SK-N-SH (cell line): ENCODE measurements at regions not wholly inside any gene's neighbourhood (a gene's known extent, or its start where the extent isn't known, plus 50 kb on each side); places are given as distances from the start of the nearest gene placed in this dataset.
"Not testable (repeated sequence)": the region's sequence is repeated elsewhere in the genome, so short reads cannot be mapped to it uniquely, and the experiment has no call there.

Experiments
- CTCF ChIA-PET: fragments of 300-600, 350-600 bp; formaldehyde crosslinking; extraction: SDS; loops from one replicate; lab custom pipeline; 2021; lab: Yijun Ruan, JAX
- POLR2A ChIA-PET: fragments of 350-600 bp; sonication (Branson Sonifier 250); formaldehyde crosslinking; extraction: SDS; loops from one replicate; lab custom pipeline; 2020; ENCODE audit warnings: antibody characterized with exemption, inconsistent platforms; lab: Yijun Ruan, JAX
- DNase-seq: peaks from one replicate; pipeline ENCODE4 v3.0.0; 2012
- H2AFZ ChIP-seq: fragments of 200-600 bp; sonication (generic); 2 replicates; pipeline ENCODE4 v1.8.1; 2016; ENCODE audit warnings: antibody characterized with exemption, mild to moderate bottlenecking, low read depth
- H3F3A ChIP-seq: fragments of 200-600 bp; sonication (generic); replicated peaks from 2 replicates; pipeline ENCODE3; 2016; ENCODE audit warnings: antibody characterized with exemption, mild to moderate bottlenecking; ENCODE audit not compliant: insufficient read depth
- H3K27ac ChIP-seq, 2 experiments: fragments of 200-500 bp in 1 of 2; fragments of 200-600 bp in 1 of 2; sonication (Bioruptor generic) in 1 of 2; sonication (generic), shearing (Covaris generic) in 1 of 2; 2 replicates each; pipeline versions ENCODE4 v1.5.1 to v1.6.1; 2014 to 2016; ENCODE audit warnings: low read depth in 2 of 2, inconsistent platforms in 1 of 2, low read length in 1 of 2, mild to moderate bottlenecking in 1 of 2, mixed read lengths in 1 of 2
- H3K27me3 ChIP-seq: fragments of 200-600 bp; sonication (generic), shearing (Covaris generic); 2 replicates; pipeline ENCODE4 v1.6.1; 2016; ENCODE audit warnings: mixed run types; ENCODE audit not compliant: insufficient read depth
- H3K36me3 ChIP-seq, 2 experiments: fragments of 200-500 bp in 1 of 2; fragments of 200-600 bp in 1 of 2; sonication (Bioruptor generic) in 1 of 2; sonication (generic) in 1 of 2; replicated peaks in 1 of 2; 2 replicates each; pipeline versions ENCODE3 to v1.5.1; 2014 to 2016; ENCODE audit warnings: low read length in 1 of 2, mild to moderate bottlenecking in 1 of 2; ENCODE audit not compliant: insufficient read depth in 2 of 2, control insufficient read depth in 1 of 2
- H3K4me1 ChIP-seq, 2 experiments: fragments of 200-500 bp in 1 of 2; fragments of 200-600 bp in 1 of 2; sonication (Bioruptor generic) in 1 of 2; sonication (generic), shearing (Covaris generic) in 1 of 2; 2 replicates each; pipeline versions ENCODE4 v1.5.1 to v1.6.1; 2014 to 2016; ENCODE audit warnings: low read depth in 1 of 2, low read length in 1 of 2, mixed run types in 1 of 2; ENCODE audit not compliant: insufficient read depth in 2 of 2, control insufficient read depth in 1 of 2
- H3K4me2 ChIP-seq: fragments of 200-600 bp; sonication (generic), shearing (Covaris generic); 2 replicates; pipeline ENCODE4 v1.6.1; 2017; ENCODE audit warnings: mixed run types
- H3K4me3 ChIP-seq, 2 experiments: fragments of 200-500 bp in 1 of 2; fragments of 200-600 bp in 1 of 2; sonication (Bioruptor generic) in 1 of 2; sonication (generic), shearing (Covaris generic) in 1 of 2; 2 replicates each; pipeline versions ENCODE4 v1.5.1 to v1.8.1; 2014 to 2016; ENCODE audit warnings: low read depth in 2 of 2, inconsistent platforms in 1 of 2, low read length in 1 of 2, mild to moderate bottlenecking in 1 of 2, mixed read lengths in 1 of 2, moderate library complexity in 1 of 2
- H3K79me2 ChIP-seq: fragments of 200-600 bp; sonication (generic); 2 replicates; pipeline ENCODE4 v1.8.1; 2017; ENCODE audit warnings: mild to moderate bottlenecking; ENCODE audit not compliant: insufficient read depth
- H3K9ac ChIP-seq: fragments of 200-600 bp; sonication (generic); 2 replicates; pipeline ENCODE4 v1.6.1; 2017; ENCODE audit warnings: mixed run types
- H3K9me2 ChIP-seq: fragments of 200-600 bp; sonication (generic); 2 replicates; pipeline ENCODE4 v1.6.1; 2017; ENCODE audit warnings: mixed run types
- H3K9me3 ChIP-seq: fragments of 200-600 bp; sonication (generic); 2 replicates; pipeline ENCODE4 v1.6.1; 2017; ENCODE audit warnings: mixed run types, mild to moderate bottlenecking, moderate library complexity
- H4K20me1 ChIP-seq: fragments of 200-600 bp; sonication (generic); 2 replicates; pipeline ENCODE4 v1.6.1; 2017; ENCODE audit warnings: mild to moderate bottlenecking, mixed run types; ENCODE audit not compliant: insufficient read depth
- ELF1 ChIP-seq: IDR thresholded peaks from 2 replicates; pipeline ENCODE4 v1.4.0; 2012
- EP300 ChIP-seq, 2 experiments: IDR thresholded peaks; 2 replicates each; pipeline versions ENCODE4 v1.4.0 to v1.6.1; 2012; ENCODE audit warnings: borderline replicate concordance in 1 of 2, low read depth in 1 of 2, low read length in 1 of 2
- GATA2 ChIP-seq: sonication (generic); formaldehyde crosslinking; IDR thresholded peaks from 2 replicates; pipeline ENCODE4 v1.5.0; 2020; ENCODE audit warnings: mild to moderate bottlenecking, missing genetic modification reagents
- MAX ChIP-seq: IDR thresholded peaks from 2 replicates; pipeline ENCODE4 v1.4.0; 2012; ENCODE audit warnings: low read depth
- MEF2A ChIP-seq: IDR thresholded peaks from 2 replicates; pipeline ENCODE4 v1.4.0; 2012; ENCODE audit warnings: low read depth, borderline replicate concordance
- MXI1 ChIP-seq: IDR thresholded peaks from 2 replicates; pipeline ENCODE4 v1.6.1; 2012; ENCODE audit warnings: mild to moderate bottlenecking, low read depth, low read length, improper control_type of control experiment
- NFIC ChIP-seq: IDR thresholded peaks from 2 replicates; pipeline ENCODE4 v1.4.0; 2012; ENCODE audit warnings: borderline replicate concordance
- NRF1 ChIP-seq: IDR thresholded peaks from 2 replicates; pipeline ENCODE4 v1.6.1; 2012; ENCODE audit warnings: low read depth, mild to moderate bottlenecking, low read length
- PBX3 ChIP-seq: IDR thresholded peaks from 2 replicates; pipeline ENCODE4; 2012
- RFX5 ChIP-seq: IDR thresholded peaks from 2 replicates; pipeline ENCODE4 v1.6.1; 2012; ENCODE audit warnings: mild to moderate bottlenecking, improper control_type of control experiment, low read length
- TAF1 ChIP-seq: IDR thresholded peaks from 2 replicates; pipeline ENCODE4 v1.6.1; 2012; ENCODE audit warnings: low read depth, mild to moderate bottlenecking, low read length, moderate library complexity, borderline replicate concordance
- USF2 ChIP-seq: fragments of 150-350 bp; IDR thresholded peaks from 2 replicates; pipeline ENCODE4 v1.6.1; 2017; ENCODE audit warnings: antibody characterized with exemption, low read length, low read depth, borderline replicate concordance
- WGBS: methylation state at CpG from one replicate; pipeline ENCODE4 v1.1.6; 2017; ENCODE audit warnings: low lambda C conversion rate; 5-methylcytosine and 5-hydroxymethylcytosine counted together

GRCh38 chr18:32867330-32867729 lies 94.5 kb upstream of the KLHL14 start (continued):
- TF ChIP-seq EP300 (IDR thresholded peaks at IDR 0.05; ENCODE audit: borderline replicate concordance in 1 of 2, low read depth in 1 of 2, low read length in 1 of 2) (no peak), MEF2A (no peak), MAX (no peak)

- no CpG with 5 or more reads among the region's 18 CpGs for WGBS
Measured at GRCh38 chr18:32862031-32862430, 89.2 kb upstream of the KLHL14 start.

GRCh38 chr18:32851936-32852335 lies 79.1 kb upstream of the KLHL14 start:
- POLR2A ChIA-PET, result no interaction called here
- Histone ChIP-seq H3K9me2 (no peaks in the 10 kb centered on the region), H3K27me3 (no peaks in the 10 kb centered on the region), H3K27ac (no peak overlapping the region), H2AFZ (no peak overlapping the region), H3K4me2 (no peak overlapping the region), H3F3A (no peaks in the 10 kb centered on the region), H3K79me2 (no peaks in the 10 kb centered on the region), H3K9ac (no peak overlapping the region), H4K20me1 (no peaks in the 10 kb centered on the region), H3K36me3 (no peaks in the 10 kb centered on the region), H3K9me3 (no peaks in the 10 kb centered on the region), H3K4me3 (no peak overlapping the region), H3K4me1 (no peaks in the 10 kb centered on the region)
- DNase-seq, result no peak
- CTCF ChIA-PET, result interaction anchor here (0.9 to 1.4 kb wide), 2 partner anchors 10 to 359 kb away, joined by 3 to 5 read pairs; no protein-coding TSS in a partner anchor
- no peak for TF ChIP-seq NFIC
- TF ChIP-seq NRF1, result no peak
- TF ChIP-seq GATA2 (CRISPR knock-in tag), result no peak
- TF ChIP-seq RFX5, result no peak
- no peak for TF ChIP-seq ELF1
- no peak for TF ChIP-seq MXI1
- TF ChIP-seq PBX3, result no peak
- TF ChIP-seq USF2, result no peak
- TF ChIP-seq TAF1, result no peak

More at GRCh38 chr18:32862031-32862430, 89.2 kb upstream of the KLHL14 start:
- H3K36me3 ChIP-seq, H3K4me2 ChIP-seq, H3K27me3 ChIP-seq, H2AFZ ChIP-seq, H3K9ac ChIP-seq, H3K4me1 ChIP-seq, H3K4me3 ChIP-seq, POLR2A ChIA-PET, H3K9me2 ChIP-seq, H3K9me3 ChIP-seq, H3K79me2 ChIP-seq, CTCF ChIA-PET, H4K20me1 ChIP-seq, H3K27ac ChIP-seq, DNase-seq, H3F3A ChIP-seq: not testable (repeated sequence)
